ENCODE measurements at regions not wholly inside any gene's neighbourhood (a gene's known extent, or its start where the extent isn't known, plus 50 kb on each side); places are given as distances from the start of the nearest gene placed in this dataset.
A peak's percentile ranks its signal among the peaks of the same experiment; 100 is the strongest.
"Not testable (repeated sequence)": the region's sequence is repeated elsewhere in the genome, so short reads cannot be mapped to it uniquely, and the experiment has no call there.

GRCh38 chr4:86461849-86462248 lies 102.0 kb upstream of the MAPK10 start:
- TF ChIP-seq EZH2 (IDR thresholded peaks at IDR 0.05; ENCODE audit: low read length) (no peak), CTCF (optimal IDR thresholded peaks at IDR 0.05 in 1 of 3, IDR thresholded peaks at IDR 0.05 in 1 of 3, conservative IDR thresholded peaks at IDR 0.05 in 1 of 3; ENCODE audit: extremely low read depth in 1 of 3, insufficient read depth in 2 of 3, low read length in 3 of 3) (no peak)
- Histone ChIP-seq H3K9ac (ENCODE audit: control insufficient read depth, extremely low read depth, insufficient read depth, low read length) (no peak overlapping the region), H3K27ac (ENCODE audit: control insufficient read depth, insufficient read depth, low read length) (no peak overlapping the region), H3K27me3 (ENCODE audit: control insufficient read depth, extremely low read depth, insufficient read depth, low read length) (no peaks in the 10 kb centered on the region), H4K20me1 (ENCODE audit: control insufficient read depth, extremely low read depth, insufficient read depth, low read length) (no peaks in the 10 kb centered on the region), H3K9me3 (ENCODE audit: control insufficient read depth, low read depth, low read length) (no peaks in the 10 kb centered on the region), H3K4me2 (ENCODE audit: control insufficient read depth, extremely low read depth, insufficient read depth, low read depth, low read length) (no peak overlapping the region), H3K79me2 (ENCODE audit: control insufficient read depth, insufficient read depth, low read length) (no peaks in the 10 kb centered on the region), H2AFZ (ENCODE audit: control insufficient read depth, low read length) (no peak overlapping the region), H3K36me3 (ENCODE audit: control insufficient read depth in 2 of 2, extremely low read depth in 1 of 2, insufficient read depth in 2 of 2, low read length in 2 of 2) (no peaks in the 10 kb centered on the region), H3K4me3 (ENCODE audit: control insufficient read depth in 2 of 3, extremely low read depth in 1 of 3, insufficient read depth in 2 of 3, low read depth in 1 of 3, low read length in 3 of 3) (no peak overlapping the region), H3K4me1 (ENCODE audit: control insufficient read depth, extremely low read depth, insufficient read depth, low read length) (no peaks in the 10 kb centered on the region), H3K9me1 (ENCODE audit: control insufficient read depth, extremely low read depth, insufficient read depth, low read length) (no peaks in the 10 kb centered on the region)
- FAIRE-seq (no peak), DNase-seq (ENCODE audit: low read depth, low spot score) (no peak)
- dilution Hi-C loops (cut with MboI; ENCODE audit: extremely low pct_ligation_motif_present, low sequenced_read_pairs): no loop called here

GRCh38 chr4:86472377-86473019 lies 112.6 kb upstream of the MAPK10 start:
- Histone ChIP-seq H4K20me1 (ENCODE audit: control insufficient read depth, extremely low read depth, insufficient read depth, low read length) (no peaks in the 10 kb centered on the region), H3K27me3 (ENCODE audit: control insufficient read depth, extremely low read depth, insufficient read depth, low read length) (no peaks in the 10 kb centered on the region), H3K9ac (ENCODE audit: control insufficient read depth, extremely low read depth, insufficient read depth, low read length) (no peak overlapping the region), H2AFZ (ENCODE audit: control insufficient read depth, low read length) (no peak overlapping the region), H3K27ac (ENCODE audit: control insufficient read depth, insufficient read depth, low read length) (no peak overlapping the region), H3K9me1 (ENCODE audit: control insufficient read depth, extremely low read depth, insufficient read depth, low read length) (no peaks in the 10 kb centered on the region), H3K4me2 (ENCODE audit: control insufficient read depth, extremely low read depth, insufficient read depth, low read depth, low read length) (no peak overlapping the region), H3K36me3 (ENCODE audit: control insufficient read depth in 2 of 2, extremely low read depth in 1 of 2, insufficient read depth in 2 of 2, low read length in 2 of 2) (no peaks in the 10 kb centered on the region), H3K9me3 (ENCODE audit: control insufficient read depth, low read depth, low read length) (no peaks in the 10 kb centered on the region), H3K4me1 (ENCODE audit: control insufficient read depth, extremely low read depth, insufficient read depth, low read length) (no peaks in the 10 kb centered on the region), H3K4me3 (ENCODE audit: control insufficient read depth in 2 of 3, extremely low read depth in 1 of 3, insufficient read depth in 2 of 3, low read depth in 1 of 3, low read length in 3 of 3) (no peak overlapping the region), H3K79me2 (ENCODE audit: control insufficient read depth, insufficient read depth, low read length) (no peaks in the 10 kb centered on the region)
- TF ChIP-seq CTCF (optimal IDR thresholded peaks at IDR 0.05 in 1 of 3, IDR thresholded peaks at IDR 0.05 in 1 of 3, conservative IDR thresholded peaks at IDR 0.05 in 1 of 3; ENCODE audit: extremely low read depth in 1 of 3, insufficient read depth in 2 of 3, low read length in 3 of 3) (no peak), EZH2 (IDR thresholded peaks at IDR 0.05; ENCODE audit: low read length) (no peak)
- peak; percentile 26 for FAIRE-seq
- dilution Hi-C loops (cut with MboI; ENCODE audit: extremely low pct_ligation_motif_present, low sequenced_read_pairs): no loop called here
- DNase-seq (ENCODE audit: low read depth, low spot score): no peak

GRCh38 chr4:86478151-86478550 lies 116.0 kb upstream of the PTPN13 start:
- H4K20me1 ChIP-seq (ENCODE audit: control insufficient read depth, extremely low read depth, insufficient read depth, low read length); H3K27ac ChIP-seq (ENCODE audit: control insufficient read depth, insufficient read depth, low read length); dilution Hi-C loops (cut with MboI; ENCODE audit: extremely low pct_ligation_motif_present, low sequenced_read_pairs); H3K79me2 ChIP-seq (ENCODE audit: control insufficient read depth, insufficient read depth, low read length); DNase-seq (ENCODE audit: low read depth, low spot score); H3K9me1 ChIP-seq (ENCODE audit: control insufficient read depth, extremely low read depth, insufficient read depth, low read length); H2AFZ ChIP-seq (ENCODE audit: control insufficient read depth, low read length); H3K9me3 ChIP-seq (ENCODE audit: control insufficient read depth, low read depth, low read length); H3K27me3 ChIP-seq (ENCODE audit: control insufficient read depth, extremely low read depth, insufficient read depth, low read length); H3K4me2 ChIP-seq (ENCODE audit: control insufficient read depth, extremely low read depth, insufficient read depth, low read depth, low read length); H3K36me3 ChIP-seq (ENCODE audit: control insufficient read depth in 2 of 2, extremely low read depth in 1 of 2, insufficient read depth in 2 of 2, low read length in 2 of 2); H3K9ac ChIP-seq (ENCODE audit: control insufficient read depth, extremely low read depth, insufficient read depth, low read length); H3K4me3 ChIP-seq (ENCODE audit: control insufficient read depth in 2 of 3, extremely low read depth in 1 of 3, insufficient read depth in 2 of 3, low read depth in 1 of 3, low read length in 3 of 3); H3K4me1 ChIP-seq (ENCODE audit: control insufficient read depth, extremely low read depth, insufficient read depth, low read length); FAIRE-seq: not testable (repeated sequence)

Measured in keratinocyte (primary cell).